HCT116 (cell line): ENCODE measurements at regions not wholly inside any gene's neighbourhood (a gene's known extent, or its start where the extent isn't known, plus 50 kb on each side); places are given as distances from the start of the nearest gene placed in this dataset.

Experiments used
- ATAC-seq: fragments of 200-7000 bp; cut with Tn5 transposase; 2 replicates; pipeline ENCODE4 v1.9.1; 2020; ENCODE audit warnings: mild to moderate bottlenecking, moderate library complexity
- BruUV-seq: library from RNA; stranded (reverse); fragments of 400-500 nt; replicated peaks from 2 replicates; lab custom pipeline; 2021; lab: Mats Ljungman, UMichigan
- CTCF ChIA-PET: fragments of 300-600 bp; sonication (Branson Sonifier 250); formaldehyde crosslinking; loops from one replicate; lab custom pipeline; 2021; ENCODE audit warnings: antibody characterized with exemption; lab: Charles Lee
- POLR2A ChIA-PET: fragments of 300-600, 350-600 bp; sonication (Branson Sonifier 250); formaldehyde crosslinking; loops from one replicate; lab custom pipeline; 2021; ENCODE audit warnings: antibody characterized with exemption; lab: Charles Lee
- RAD21 ChIA-PET, 2 experiments: fragments of 300-600 bp; sonication (Branson Sonifier 250); formaldehyde crosslinking; loops; one replicate each; lab custom pipeline; 2023; ENCODE audit warnings: low total read pairs in 2 of 2; ENCODE audit not compliant: uncharacterized antibody in 2 of 2, unreplicated experiment in 2 of 2, low non-redundant PET in 1 of 2; lab: Charles Lee
- DNase-seq: peaks from one replicate; pipeline ENCODE4 v3.0.0-alpha.2; 2010; ENCODE audit warnings: low read depth, low spot score
- H2AFZ ChIP-seq: fragments of 200-600 bp; shearing (Covaris generic), sonication (generic); 2 replicates; pipeline ENCODE4 v1.6.1; 2017; ENCODE audit warnings: low read depth, mixed run types, mixed read lengths, antibody characterized with exemption, low read length; ENCODE audit not compliant: poor library complexity, severe bottlenecking
- H3K27ac ChIP-seq: 2 replicates; pipeline ENCODE4 v1.5.1; 2012; ENCODE audit warnings: low read depth, low read length
- H3K27me3 ChIP-seq: fragments of 200-600 bp; sonication (generic); 2 replicates; pipeline ENCODE4 v1.6.1; 2016; ENCODE audit warnings: mixed run types, low read length, mixed read lengths; ENCODE audit not compliant: insufficient read depth
- H3K36me3 ChIP-seq, 2 experiments: fragments of 200-500 bp in 1 of 2; fragments of 200-600 bp in 1 of 2; sonication (Bioruptor generic) in 1 of 2; sonication (generic) in 1 of 2; 2 replicates each; pipeline versions ENCODE4 v1.5.1 to v1.6.1; 2014 to 2016; ENCODE audit warnings: low read length in 2 of 2, inconsistent platforms in 1 of 2, mixed read lengths in 1 of 2, mixed run types in 1 of 2; ENCODE audit not compliant: insufficient read depth in 2 of 2, control insufficient read depth in 1 of 2
- H3K4me1 ChIP-seq, 2 experiments: fragments of 200-600 bp in 1 of 2; sonication (generic) in 1 of 2; 2 replicates each; pipeline versions ENCODE4 v1.5.1 to v1.6.1; 2012 to 2017; ENCODE audit warnings: low read length in 2 of 2, inconsistent platforms in 1 of 2, mild to moderate bottlenecking in 1 of 2, mixed read lengths in 1 of 2, mixed run types in 1 of 2, moderate library complexity in 1 of 2; ENCODE audit not compliant: insufficient read depth in 2 of 2, control insufficient read depth in 1 of 2
- H3K4me2 ChIP-seq: fragments of 200-600 bp; sonication (generic); 2 replicates; pipeline ENCODE4 v1.6.1; 2017; ENCODE audit warnings: mixed run types, low read length, mixed read lengths
- H3K4me3 ChIP-seq, 2 experiments: fragments of 200-600 bp in 1 of 2; sonication (generic) in 1 of 2; replicated peaks in 1 of 2; 2 replicates each; pipeline ENCODE4 v1.5.1; 2011 to 2016; ENCODE audit warnings: low read length in 2 of 2, control low read depth in 1 of 2, low read depth in 1 of 2, mild to moderate bottlenecking in 1 of 2, mixed read lengths in 1 of 2, mixed run types in 1 of 2
- H3K79me2 ChIP-seq: fragments of 200-600 bp; sonication (generic); 2 replicates; pipeline ENCODE4 v1.6.1; 2017; ENCODE audit warnings: mild to moderate bottlenecking, mixed run types, low read length, moderate library complexity, mixed read lengths; ENCODE audit not compliant: insufficient read depth
- H3K9ac ChIP-seq: fragments of 200-600 bp; sonication (generic); 2 replicates; pipeline ENCODE4 v1.6.1; 2016; ENCODE audit warnings: low read length, mixed read lengths
- H3K9me2 ChIP-seq: fragments of 200-600 bp; sonication (generic), shearing (Covaris generic); 2 replicates; pipeline ENCODE4 v1.6.1; 2017; ENCODE audit warnings: mixed run types, mild to moderate bottlenecking, moderate library complexity; ENCODE audit not compliant: insufficient read depth
- H3K9me3 ChIP-seq, 2 experiments: fragments of 200-500 bp in 1 of 2; fragments of 200-600 bp in 1 of 2; sonication (Bioruptor generic) in 1 of 2; sonication (generic) in 1 of 2; 2 replicates each; pipeline ENCODE4 v1.6.1; 2014 to 2017; ENCODE audit warnings: low read length in 2 of 2, mixed read lengths in 2 of 2, inconsistent platforms in 1 of 2, low read depth in 1 of 2, mild to moderate bottlenecking in 1 of 2, mixed run types in 1 of 2, moderate library complexity in 1 of 2; ENCODE audit not compliant: control insufficient read depth in 1 of 2, insufficient read depth in 1 of 2
- H4K20me1 ChIP-seq: fragments of 200-600 bp; sonication (generic), shearing (Covaris generic); 2 replicates; pipeline ENCODE4 v1.6.1; 2017; ENCODE audit warnings: mixed run types, mild to moderate bottlenecking, moderate library complexity; ENCODE audit not compliant: insufficient read depth
- CBX3 ChIP-seq: IDR thresholded peaks from 2 replicates; pipeline ENCODE4 v1.6.1; 2012; ENCODE audit warnings: low read depth
- CEBPB ChIP-seq: IDR thresholded peaks from 2 replicates; pipeline ENCODE4 v1.6.1; 2012; ENCODE audit warnings: low read depth
- ELF1 ChIP-seq: IDR thresholded peaks from 2 replicates; pipeline ENCODE4 v1.6.1; 2012; ENCODE audit warnings: low read depth, borderline replicate concordance
- FOSL1 ChIP-seq: IDR thresholded peaks from 2 replicates; pipeline ENCODE4 v1.6.1; 2012; ENCODE audit warnings: low read depth
- POLR2A ChIP-seq: IDR thresholded peaks from 2 replicates; pipeline ENCODE4 v1.7.0; 2011; ENCODE audit warnings: borderline replicate concordance; ENCODE audit not compliant: insufficient read depth, insufficient read length; ENCODE audit errors: extremely low read depth
- RAD21 ChIP-seq: IDR thresholded peaks from 2 replicates; pipeline ENCODE4 v1.6.1; 2012; ENCODE audit warnings: low read depth, mild to moderate bottlenecking
- SIN3A ChIP-seq: IDR thresholded peaks from 2 replicates; pipeline ENCODE4 v1.6.1; 2012; ENCODE audit warnings: low read depth
- YY1 ChIP-seq: IDR thresholded peaks from 2 replicates; pipeline ENCODE4 v1.6.1; 2011; ENCODE audit warnings: low read length, low read depth, moderate library complexity, mild to moderate bottlenecking; ENCODE audit not compliant: insufficient replicate concordance; ENCODE audit errors: extremely low read depth
- ZNF274 ChIP-seq: fragments of 200-500 bp; sonication (Bioruptor generic); IDR thresholded peaks from 2 replicates; pipeline ENCODE4 v1.6.1; 2014; ENCODE audit warnings: mild to moderate bottlenecking, low read depth, low read length, inconsistent platforms
- intact Hi-C: fragments of 100-400 bp; cut with micrococcal nuclease; formaldehyde crosslinking; loops from 2 replicates; pipeline ENCODE4 v1.10.0; 2022
- TF ChIP-seq, protein P1 (sequence below): IDR thresholded peaks from 2 replicates; pipeline ENCODE4 v1.6.1; 2012; ENCODE audit warnings: low read depth
- TF ChIP-seq, protein P2 (sequence below): IDR thresholded peaks from 2 replicates; pipeline ENCODE4 v1.6.1; 2011; ENCODE audit warnings: mild to moderate bottlenecking, low read length, moderate library complexity; ENCODE audit not compliant: insufficient replicate concordance; ENCODE audit errors: extremely low read depth
- TF ChIP-seq, protein P3 (sequence below): IDR thresholded peaks from 2 replicates; pipeline ENCODE4 v1.6.1; 2012

DNA sequence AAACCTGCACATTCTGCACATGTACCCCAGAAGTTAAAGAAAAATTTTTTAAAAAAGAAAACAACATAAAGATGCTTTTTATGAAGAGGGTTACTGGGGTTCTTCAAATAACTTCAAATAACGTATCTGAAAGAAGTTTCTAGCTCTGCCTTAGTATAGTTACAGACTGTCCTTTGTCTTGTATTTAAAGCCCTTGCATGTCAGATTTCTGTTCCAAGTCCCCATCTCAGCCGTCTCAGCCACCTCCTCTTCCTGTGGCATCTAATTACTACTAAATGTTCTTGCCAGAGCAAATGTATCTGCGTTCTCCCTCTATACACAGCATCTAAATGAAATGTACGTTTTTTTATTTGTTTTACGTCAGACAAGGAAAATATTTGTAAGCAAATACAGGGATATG lies 89.4 kb upstream of the AKR1E2 start:
- DNase-seq (no peak), ATAC-seq (no peak)
- RAD21 ChIA-PET, result no interaction called here
- POLR2A ChIA-PET, result no interaction called here
- Histone ChIP-seq H3K4me2 (no peak overlapping the region), H3K4me3 (no peak overlapping the region), H3K9me2 (no peaks in the 10 kb centered on the region; the same call in 1 of the 2 replicates), H3K4me1 (peaks cover 7 to 25% of the 10 kb centered on the region in 2 experiments; a peak in 3 of 4 replicates), H4K20me1 (no peaks in the 10 kb centered on the region), H3K27me3 (no peaks in the 10 kb centered on the region), H3K36me3 (no peaks in the 10 kb centered on the region), H2AFZ (peak overlapping the region; percentile 6), H3K9me3 (no peaks in the 10 kb centered on the region), H3K27ac (no peak overlapping the region), H3K9ac (no peak overlapping the region), H3K79me2 (no peaks in the 10 kb centered on the region)
- CTCF ChIA-PET, result no interaction called here
- no TSS peak for BruUV-seq
- TF ChIP-seq RAD21, result no peak
- no peak for TF ChIP-seq ZNF274
- TF ChIP-seq SIN3A, result no peak
- TF ChIP-seq, protein P1, sequence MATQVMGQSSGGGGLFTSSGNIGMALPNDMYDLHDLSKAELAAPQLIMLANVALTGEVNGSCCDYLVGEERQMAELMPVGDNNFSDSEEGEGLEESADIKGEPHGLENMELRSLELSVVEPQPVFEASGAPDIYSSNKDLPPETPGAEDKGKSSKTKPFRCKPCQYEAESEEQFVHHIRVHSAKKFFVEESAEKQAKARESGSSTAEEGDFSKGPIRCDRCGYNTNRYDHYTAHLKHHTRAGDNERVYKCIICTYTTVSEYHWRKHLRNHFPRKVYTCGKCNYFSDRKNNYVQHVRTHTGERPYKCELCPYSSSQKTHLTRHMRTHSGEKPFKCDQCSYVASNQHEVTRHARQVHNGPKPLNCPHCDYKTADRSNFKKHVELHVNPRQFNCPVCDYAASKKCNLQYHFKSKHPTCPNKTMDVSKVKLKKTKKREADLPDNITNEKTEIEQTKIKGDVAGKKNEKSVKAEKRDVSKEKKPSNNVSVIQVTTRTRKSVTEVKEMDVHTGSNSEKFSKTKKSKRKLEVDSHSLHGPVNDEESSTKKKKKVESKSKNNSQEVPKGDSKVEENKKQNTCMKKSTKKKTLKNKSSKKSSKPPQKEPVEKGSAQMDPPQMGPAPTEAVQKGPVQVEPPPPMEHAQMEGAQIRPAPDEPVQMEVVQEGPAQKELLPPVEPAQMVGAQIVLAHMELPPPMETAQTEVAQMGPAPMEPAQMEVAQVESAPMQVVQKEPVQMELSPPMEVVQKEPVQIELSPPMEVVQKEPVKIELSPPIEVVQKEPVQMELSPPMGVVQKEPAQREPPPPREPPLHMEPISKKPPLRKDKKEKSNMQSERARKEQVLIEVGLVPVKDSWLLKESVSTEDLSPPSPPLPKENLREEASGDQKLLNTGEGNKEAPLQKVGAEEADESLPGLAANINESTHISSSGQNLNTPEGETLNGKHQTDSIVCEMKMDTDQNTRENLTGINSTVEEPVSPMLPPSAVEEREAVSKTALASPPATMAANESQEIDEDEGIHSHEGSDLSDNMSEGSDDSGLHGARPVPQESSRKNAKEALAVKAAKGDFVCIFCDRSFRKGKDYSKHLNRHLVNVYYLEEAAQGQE, result no peak
- TF ChIP-seq POLR2A, result no peak
- no peak for TF ChIP-seq ELF1
- no peak for TF ChIP-seq FOSL1
- TF ChIP-seq YY1, result no peak
- TF ChIP-seq, protein P2, sequence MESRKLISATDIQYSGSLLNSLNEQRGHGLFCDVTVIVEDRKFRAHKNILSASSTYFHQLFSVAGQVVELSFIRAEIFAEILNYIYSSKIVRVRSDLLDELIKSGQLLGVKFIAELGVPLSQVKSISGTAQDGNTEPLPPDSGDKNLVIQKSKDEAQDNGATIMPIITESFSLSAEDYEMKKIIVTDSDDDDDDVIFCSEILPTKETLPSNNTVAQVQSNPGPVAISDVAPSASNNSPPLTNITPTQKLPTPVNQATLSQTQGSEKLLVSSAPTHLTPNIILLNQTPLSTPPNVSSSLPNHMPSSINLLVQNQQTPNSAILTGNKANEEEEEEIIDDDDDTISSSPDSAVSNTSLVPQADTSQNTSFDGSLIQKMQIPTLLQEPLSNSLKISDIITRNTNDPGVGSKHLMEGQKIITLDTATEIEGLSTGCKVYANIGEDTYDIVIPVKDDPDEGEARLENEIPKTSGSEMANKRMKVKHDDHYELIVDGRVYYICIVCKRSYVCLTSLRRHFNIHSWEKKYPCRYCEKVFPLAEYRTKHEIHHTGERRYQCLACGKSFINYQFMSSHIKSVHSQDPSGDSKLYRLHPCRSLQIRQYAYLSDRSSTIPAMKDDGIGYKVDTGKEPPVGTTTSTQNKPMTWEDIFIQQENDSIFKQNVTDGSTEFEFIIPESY, result no peak
- no peak for TF ChIP-seq CEBPB
- TF ChIP-seq, protein P3, sequence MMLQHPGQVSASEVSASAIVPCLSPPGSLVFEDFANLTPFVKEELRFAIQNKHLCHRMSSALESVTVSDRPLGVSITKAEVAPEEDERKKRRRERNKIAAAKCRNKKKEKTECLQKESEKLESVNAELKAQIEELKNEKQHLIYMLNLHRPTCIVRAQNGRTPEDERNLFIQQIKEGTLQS, result no peak
- no peak for TF ChIP-seq CBX3
- intact Hi-C loops, result loop anchor here (10.0 kb wide), 1 partner anchor 382 kb away; no protein-coding TSS in a partner anchor
